ENCODE measurements at regions not wholly inside any gene's neighbourhood (a gene's known extent, or its start where the extent isn't known, plus 50 kb on each side); places are given as distances from the start of the nearest gene placed in this dataset.

- DNase-seq (ENCODE audit: low read depth in 1 of 2, low spot score in 1 of 2): no peak
- H3K27ac ChIP-seq (replicated peaks): no peak overlapping the region
- no peaks in the 10 kb centered on the region for H3K27me3 ChIP-seq (ENCODE audit: insufficient read depth, poor library complexity, severe bottlenecking)
- no peak overlapping the region for H3K4me3 ChIP-seq (replicated peaks; ENCODE audit: insufficient read depth, low read length)
- TF ChIP-seq SPI1 (IDR thresholded peaks at IDR 0.05; ENCODE audit: borderline replicate concordance, low read depth) (no peak), CTCF (IDR thresholded peaks at IDR 0.05; ENCODE audit: insufficient read depth, low read length) (no peak), POLR2AphosphoS5 (IDR thresholded peaks at IDR 0.05; ENCODE audit: low read depth) (no peak), GABPA (IDR thresholded peaks at IDR 0.05; ENCODE audit: low read depth) (no peak)
- TF ChIP-seq, protein P1, sequence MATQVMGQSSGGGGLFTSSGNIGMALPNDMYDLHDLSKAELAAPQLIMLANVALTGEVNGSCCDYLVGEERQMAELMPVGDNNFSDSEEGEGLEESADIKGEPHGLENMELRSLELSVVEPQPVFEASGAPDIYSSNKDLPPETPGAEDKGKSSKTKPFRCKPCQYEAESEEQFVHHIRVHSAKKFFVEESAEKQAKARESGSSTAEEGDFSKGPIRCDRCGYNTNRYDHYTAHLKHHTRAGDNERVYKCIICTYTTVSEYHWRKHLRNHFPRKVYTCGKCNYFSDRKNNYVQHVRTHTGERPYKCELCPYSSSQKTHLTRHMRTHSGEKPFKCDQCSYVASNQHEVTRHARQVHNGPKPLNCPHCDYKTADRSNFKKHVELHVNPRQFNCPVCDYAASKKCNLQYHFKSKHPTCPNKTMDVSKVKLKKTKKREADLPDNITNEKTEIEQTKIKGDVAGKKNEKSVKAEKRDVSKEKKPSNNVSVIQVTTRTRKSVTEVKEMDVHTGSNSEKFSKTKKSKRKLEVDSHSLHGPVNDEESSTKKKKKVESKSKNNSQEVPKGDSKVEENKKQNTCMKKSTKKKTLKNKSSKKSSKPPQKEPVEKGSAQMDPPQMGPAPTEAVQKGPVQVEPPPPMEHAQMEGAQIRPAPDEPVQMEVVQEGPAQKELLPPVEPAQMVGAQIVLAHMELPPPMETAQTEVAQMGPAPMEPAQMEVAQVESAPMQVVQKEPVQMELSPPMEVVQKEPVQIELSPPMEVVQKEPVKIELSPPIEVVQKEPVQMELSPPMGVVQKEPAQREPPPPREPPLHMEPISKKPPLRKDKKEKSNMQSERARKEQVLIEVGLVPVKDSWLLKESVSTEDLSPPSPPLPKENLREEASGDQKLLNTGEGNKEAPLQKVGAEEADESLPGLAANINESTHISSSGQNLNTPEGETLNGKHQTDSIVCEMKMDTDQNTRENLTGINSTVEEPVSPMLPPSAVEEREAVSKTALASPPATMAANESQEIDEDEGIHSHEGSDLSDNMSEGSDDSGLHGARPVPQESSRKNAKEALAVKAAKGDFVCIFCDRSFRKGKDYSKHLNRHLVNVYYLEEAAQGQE (IDR thresholded peaks at IDR 0.05; ENCODE audit: insufficient replicate concordance, low read depth): no peak
Measured at GRCh38 chr5:56561455-56561854, 253.9 kb upstream of the MAP3K1 start.

DNA sequence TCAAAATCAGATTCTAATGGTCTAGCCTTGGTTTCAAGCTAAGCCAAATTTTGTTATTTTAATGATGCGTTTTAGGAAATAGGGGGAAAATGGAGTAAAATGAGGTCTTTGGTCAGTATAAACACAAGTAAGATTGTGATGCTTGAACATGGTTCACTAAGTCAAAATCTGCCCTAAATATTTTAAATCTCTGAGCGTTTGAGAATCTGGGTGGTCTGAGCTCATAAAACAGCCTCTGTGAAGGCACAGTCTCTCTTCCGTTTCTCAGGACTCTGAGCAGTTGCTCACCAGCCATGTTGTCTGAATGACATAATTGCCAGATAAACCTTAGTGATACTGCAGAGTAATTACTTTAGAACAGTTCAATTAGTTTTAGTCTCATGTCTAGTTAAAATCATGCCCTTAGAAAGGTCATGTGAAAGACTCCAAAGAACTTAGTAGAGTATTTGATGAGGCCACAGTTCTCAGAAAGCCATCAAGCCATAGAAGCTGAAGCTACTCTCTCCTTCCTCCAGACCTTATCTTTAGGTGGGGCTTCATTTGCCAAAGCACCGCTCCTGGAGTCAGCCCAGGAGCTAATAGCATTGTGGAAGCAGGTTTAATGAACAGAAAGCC, 257.1 kb upstream of the MAP3K1 start:
- H3K27me3 ChIP-seq (ENCODE audit: insufficient read depth, poor library complexity, severe bottlenecking): no peaks in the 10 kb centered on the region
- TF ChIP-seq GABPA (IDR thresholded peaks at IDR 0.05; ENCODE audit: low read depth): no peak
- TF ChIP-seq POLR2AphosphoS5 (IDR thresholded peaks at IDR 0.05; ENCODE audit: low read depth): no peak
- TF ChIP-seq, protein P1 (IDR thresholded peaks at IDR 0.05; ENCODE audit: insufficient replicate concordance, low read depth): no peak
- no peak for TF ChIP-seq CTCF (IDR thresholded peaks at IDR 0.05; ENCODE audit: insufficient read depth, low read length)
- TF ChIP-seq SPI1 (IDR thresholded peaks at IDR 0.05; ENCODE audit: borderline replicate concordance, low read depth): no peak
- no peak overlapping the region for H3K4me3 ChIP-seq (replicated peaks; ENCODE audit: insufficient read depth, low read length)
- no peak overlapping the region for H3K27ac ChIP-seq (replicated peaks)
- no peak for DNase-seq (ENCODE audit: low read depth in 1 of 2, low spot score in 1 of 2)

DNA sequence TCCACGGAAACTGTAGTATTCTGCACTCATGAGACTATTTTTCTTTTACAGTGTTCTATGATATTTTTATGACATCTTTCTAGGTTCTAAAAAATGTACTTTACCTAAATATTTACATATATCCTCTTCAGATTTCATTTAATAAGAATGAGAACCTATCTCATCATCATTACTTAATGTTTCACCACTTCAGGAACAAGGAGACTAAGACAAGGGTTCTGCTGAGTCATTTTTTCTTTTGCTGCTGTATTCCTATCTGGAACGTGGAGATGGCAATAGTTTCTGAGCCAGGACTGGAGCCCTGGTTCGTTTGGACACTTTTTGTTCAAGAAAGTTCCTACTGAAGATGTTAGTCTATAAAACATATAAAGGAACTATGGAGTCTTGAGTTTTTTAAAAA, 258.2 kb upstream of the MAP3K1 start:
- Histone ChIP-seq H3K4me3 (replicated peaks; ENCODE audit: insufficient read depth, low read length) (no peak overlapping the region), H3K27ac (replicated peaks) (no peak overlapping the region), H3K27me3 (ENCODE audit: insufficient read depth, poor library complexity, severe bottlenecking) (no peaks in the 10 kb centered on the region)
- no peak for DNase-seq (ENCODE audit: low read depth in 1 of 2, low spot score in 1 of 2)
- TF ChIP-seq CTCF (IDR thresholded peaks at IDR 0.05; ENCODE audit: insufficient read depth, low read length) (no peak), POLR2AphosphoS5 (IDR thresholded peaks at IDR 0.05; ENCODE audit: low read depth) (no peak), SPI1 (IDR thresholded peaks at IDR 0.05; ENCODE audit: borderline replicate concordance, low read depth) (no peak), GABPA (IDR thresholded peaks at IDR 0.05; ENCODE audit: low read depth) (no peak)
- TF ChIP-seq, protein P1 (IDR thresholded peaks at IDR 0.05; ENCODE audit: insufficient replicate concordance, low read depth): no peak

Data from HL-60 (cell line).